ENCODE measurements at regions not wholly inside any gene's neighbourhood (a gene's known extent, or its start where the extent isn't known, plus 50 kb on each side); places are given as distances from the start of the nearest gene placed in this dataset.
"Not testable (repeated sequence)": the region's sequence is repeated elsewhere in the genome, so short reads cannot be mapped to it uniquely, and the experiment has no call there.

DNA sequence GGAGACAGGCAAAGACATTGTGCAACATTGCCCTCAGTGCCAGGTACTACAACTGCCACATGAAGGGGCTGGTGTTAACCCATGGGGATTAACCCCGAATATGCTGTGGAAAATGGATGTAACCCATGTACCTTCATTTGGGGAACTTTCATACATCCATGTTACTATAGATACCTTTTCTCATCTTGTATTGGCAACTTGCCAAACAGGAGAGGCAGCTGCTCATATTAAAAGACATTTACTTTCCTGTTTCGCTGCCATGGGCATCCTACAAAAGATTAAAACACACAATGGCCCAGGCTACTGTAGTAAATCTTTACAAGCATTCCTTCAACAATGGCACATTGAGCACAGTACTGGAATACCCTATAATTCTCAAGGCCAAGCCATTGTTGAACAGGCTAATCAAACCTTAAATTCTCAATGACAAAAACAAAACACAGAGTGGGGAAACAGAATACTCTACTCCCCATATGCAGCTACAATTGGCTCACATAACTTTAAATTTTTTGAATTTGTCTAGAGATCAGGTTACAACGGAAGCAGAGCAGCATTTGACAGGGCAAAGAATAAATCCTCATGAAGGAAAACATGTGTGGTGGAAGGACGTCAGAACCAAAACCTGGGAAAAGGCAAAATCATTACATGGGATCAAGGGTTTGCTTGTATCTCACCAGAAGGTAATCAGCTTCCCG lies 1723.5 kb upstream of the LRRTM1 start:
- H3K36me3 ChIP-seq = no peaks in the 10 kb centered on the region
- H3K4me2 ChIP-seq = no peak overlapping the region
- no peak overlapping the region for H3K4me3 ChIP-seq
- no peaks in the 10 kb centered on the region for H3K9me3 ChIP-seq
- no peak overlapping the region for H3K27ac ChIP-seq
- no peaks in the 10 kb centered on the region for H3K27me3 ChIP-seq
- no peak overlapping the region for H3K9ac ChIP-seq
- no peaks in the 10 kb centered on the region for H4K20me1 ChIP-seq
- no peak for TF ChIP-seq Cebpa-rat (IDR thresholded peaks at IDR 0.05)
- H3K4me1 ChIP-seq = no peaks in the 10 kb centered on the region

GRCh38 chr2:82023710-82024109 lies 1719.2 kb upstream of the LRRTM1 start:
- H4K20me1 ChIP-seq = no peaks in the 10 kb centered on the region
- no peak overlapping the region for H3K9ac ChIP-seq
- H3K4me2 ChIP-seq = no peak overlapping the region
- no peak overlapping the region for H3K27ac ChIP-seq
- H3K4me3 ChIP-seq = no peak overlapping the region
- no peaks in the 10 kb centered on the region for H3K9me3 ChIP-seq
- H3K36me3 ChIP-seq = no peaks in the 10 kb centered on the region
- H3K27me3 ChIP-seq = no peaks in the 10 kb centered on the region
- TF ChIP-seq Cebpa-rat (IDR thresholded peaks at IDR 0.05) = no peak
- no peaks in the 10 kb centered on the region for H3K4me1 ChIP-seq

DNA sequence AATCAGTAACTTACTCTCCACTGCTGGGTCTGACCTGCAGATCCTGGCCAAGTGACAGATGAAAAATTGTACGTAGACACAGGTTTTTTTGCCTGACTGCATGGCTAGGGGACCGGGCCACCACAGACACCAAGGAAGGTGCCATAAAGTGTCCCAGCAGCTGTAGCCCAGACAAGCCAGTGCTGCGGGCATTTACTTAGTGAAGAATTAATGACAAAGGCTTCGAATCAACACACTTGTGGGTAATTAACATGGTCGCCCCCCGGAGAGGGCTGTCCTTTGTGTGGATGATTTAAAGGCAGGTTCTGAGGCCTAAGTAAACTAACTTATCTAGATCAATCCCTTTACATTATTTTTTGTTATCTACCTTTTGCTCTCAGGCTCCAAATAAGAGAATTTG lies 1709.1 kb upstream of the LRRTM1 start:
- H3K4me2 ChIP-seq = no peak overlapping the region
- H3K27ac ChIP-seq = no peak overlapping the region
- H3K4me3 ChIP-seq = no peak overlapping the region
- H3K27me3 ChIP-seq = no peaks in the 10 kb centered on the region
- no peaks in the 10 kb centered on the region for H3K36me3 ChIP-seq
- H3K9ac ChIP-seq = no peak overlapping the region
- no peaks in the 10 kb centered on the region for H4K20me1 ChIP-seq
- H3K9me3 ChIP-seq = no peaks in the 10 kb centered on the region
- TF ChIP-seq Cebpa-rat (IDR thresholded peaks at IDR 0.05) = no peak
- no peaks in the 10 kb centered on the region for H3K4me1 ChIP-seq

GRCh38 chr2:82007071-82007664 lies 1702.6 kb upstream of the LRRTM1 start:
- TF ChIP-seq Cebpa-rat (IDR thresholded peaks at IDR 0.05) = no peak
- no peak overlapping the region for H3K9ac ChIP-seq
- H3K4me1 ChIP-seq = no peaks in the 10 kb centered on the region
- H3K27ac ChIP-seq = no peak overlapping the region
- no peak overlapping the region for H3K4me2 ChIP-seq
- H3K9me3 ChIP-seq = no peaks in the 10 kb centered on the region
- H3K27me3 ChIP-seq = no peaks in the 10 kb centered on the region
- no peaks in the 10 kb centered on the region for H3K36me3 ChIP-seq
- H3K4me3 ChIP-seq = no peak overlapping the region
- no peaks in the 10 kb centered on the region for H4K20me1 ChIP-seq

DNA sequence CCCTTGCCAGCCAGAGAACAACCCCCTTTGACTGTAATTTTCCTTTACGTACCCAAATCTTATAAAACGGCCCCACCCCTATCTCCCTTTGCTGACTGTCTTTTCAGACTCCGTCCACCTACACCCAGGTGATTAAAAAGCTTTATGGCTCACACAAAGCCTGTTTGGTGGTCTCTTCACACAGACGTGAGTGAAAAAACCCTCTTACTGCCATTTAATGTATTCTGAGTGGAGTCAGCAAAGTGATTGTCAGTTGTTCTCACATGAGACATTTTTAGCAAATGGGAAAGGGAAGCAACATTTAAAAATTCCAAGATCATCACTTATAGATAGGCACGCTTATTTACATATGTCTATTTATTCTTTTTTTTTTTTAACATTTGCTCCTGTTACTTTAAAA lies 1701.3 kb upstream of the LRRTM1 start:
- not testable (repeated sequence) for H3K4me3 ChIP-seq, H3K27me3 ChIP-seq, H3K36me3 ChIP-seq, H3K9ac ChIP-seq, H3K4me1 ChIP-seq, H3K4me2 ChIP-seq, H3K27ac ChIP-seq, H3K9me3 ChIP-seq, H4K20me1 ChIP-seq

- Histone ChIP-seq H3K4me3 (no peak overlapping the region), H3K9me3 (no peaks in the 10 kb centered on the region), H3K36me3 (no peaks in the 10 kb centered on the region), H3K27ac (no peak overlapping the region), H3K4me1 (no peaks in the 10 kb centered on the region), H3K9ac (no peak overlapping the region), H3K4me2 (no peak overlapping the region), H3K27me3 (no peaks in the 10 kb centered on the region), H4K20me1 (no peaks in the 10 kb centered on the region)
- TF ChIP-seq Cebpa-rat (IDR thresholded peaks at IDR 0.05) = no peak
These were observed 1697.1 kb upstream of the LRRTM1 start for GRCh38 chr2:82001614-82002013.

DNA sequence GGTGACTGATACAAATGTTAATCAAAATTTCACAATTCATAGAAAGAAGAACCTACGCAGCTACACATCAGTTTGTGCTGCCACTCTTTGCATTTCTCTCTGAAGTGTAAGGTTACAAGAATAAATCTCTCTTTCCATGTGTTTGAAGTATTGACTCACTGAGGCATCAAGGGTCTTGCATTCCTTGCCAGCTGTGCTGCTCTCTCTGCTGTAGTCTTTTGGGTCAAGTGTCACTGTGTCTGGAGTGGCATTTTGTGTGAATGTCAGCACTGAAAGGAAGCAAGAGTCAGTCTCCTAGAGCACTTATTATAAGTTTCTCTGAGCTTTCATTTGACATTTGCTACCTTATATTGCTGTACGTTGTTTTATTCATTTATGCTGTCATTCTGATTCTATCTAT lies 1696.1 kb upstream of the LRRTM1 start:
- no peaks in the 10 kb centered on the region for H3K27me3 ChIP-seq
- H3K36me3 ChIP-seq = no peaks in the 10 kb centered on the region
- no peaks in the 10 kb centered on the region for H3K9me3 ChIP-seq

DNA sequence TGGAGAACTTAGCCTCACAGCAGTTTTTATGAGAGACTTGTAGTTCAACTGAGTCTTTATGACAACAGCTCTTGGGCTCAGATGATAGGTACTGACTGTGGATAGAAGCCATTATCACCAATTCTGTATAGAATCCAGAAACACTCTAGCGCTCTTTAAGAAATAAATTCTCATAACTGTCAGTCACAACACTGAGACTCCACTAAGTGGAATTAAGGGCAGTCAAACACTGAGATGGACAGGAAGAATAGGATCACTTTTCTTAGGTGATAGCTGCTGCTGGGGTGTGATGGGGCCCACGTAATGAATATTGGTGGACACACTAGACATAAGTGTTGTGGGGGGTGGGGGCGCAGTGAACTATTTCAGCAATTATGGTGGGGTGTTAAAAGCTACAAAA lies 1691.8 kb upstream of the LRRTM1 start:
- no peak for TF ChIP-seq Cebpa-rat (IDR thresholded peaks at IDR 0.05)
- H3K36me3 ChIP-seq = no peaks in the 10 kb centered on the region
- no peaks in the 10 kb centered on the region for H4K20me1 ChIP-seq
- H3K9me3 ChIP-seq = peaks cover 3% of the 10 kb centered on the region
- no peaks in the 10 kb centered on the region for H3K27me3 ChIP-seq
- no peaks in the 10 kb centered on the region for H3K4me1 ChIP-seq
- H3K4me2 ChIP-seq = no peak overlapping the region
- H3K27ac ChIP-seq = no peak overlapping the region
- no peak overlapping the region for H3K4me3 ChIP-seq
- H3K9ac ChIP-seq = no peak overlapping the region

More for the DNA sequence above, 1696.1 kb upstream of the LRRTM1 start:
- Histone ChIP-seq H3K9ac (no peak overlapping the region), H3K4me3 (no peak overlapping the region), H4K20me1 (no peaks in the 10 kb centered on the region), H3K4me2 (no peak overlapping the region), H3K4me1 (no peaks in the 10 kb centered on the region), H3K27ac (no peak overlapping the region)
- no peak for TF ChIP-seq Cebpa-rat (IDR thresholded peaks at IDR 0.05)

- Histone ChIP-seq H3K9me3 (peaks cover 7% of the 10 kb centered on the region), H3K4me2 (no peak overlapping the region), H3K9ac (no peak overlapping the region), H3K36me3 (no peaks in the 10 kb centered on the region), H3K27me3 (no peaks in the 10 kb centered on the region), H3K4me1 (no peaks in the 10 kb centered on the region), H4K20me1 (no peaks in the 10 kb centered on the region), H3K4me3 (no peak overlapping the region), H3K27ac (no peak overlapping the region)
- no peak for TF ChIP-seq Cebpa-rat (IDR thresholded peaks at IDR 0.05)
These were observed 1686.7 kb upstream of the LRRTM1 start for GRCh38 chr2:81991282-81991681.

- Histone ChIP-seq H3K4me2 (no peak overlapping the region), H4K20me1 (no peaks in the 10 kb centered on the region), H3K27ac (no peak overlapping the region), H3K27me3 (no peaks in the 10 kb centered on the region), H3K4me3 (no peak overlapping the region), H3K36me3 (no peaks in the 10 kb centered on the region), H3K9ac (no peak overlapping the region), H3K9me3 (peaks cover 15% of the 10 kb centered on the region), H3K4me1 (no peaks in the 10 kb centered on the region)
- TF ChIP-seq Cebpa-rat (IDR thresholded peaks at IDR 0.05) = no peak
These were observed 1682.8 kb upstream of the LRRTM1 start for GRCh38 chr2:81987370-81987769.
